DOHH2 (cell line): ENCODE measurements at regions not wholly inside any gene's neighbourhood (a gene's known extent, or its start where the extent isn't known, plus 50 kb on each side); places are given as distances from the start of the nearest gene placed in this dataset.

ENCODE experiments used
- H3F3A ChIP-seq: fragments of 200-600 bp; sonication (generic), shearing (Covaris generic); 2 replicates; pipeline ENCODE4 v1.6.0; 2016; ENCODE audit warnings: antibody characterized with exemption, mild to moderate bottlenecking; ENCODE audit not compliant: control insufficient read depth, insufficient read depth
- H3K27ac ChIP-seq: fragments of 200-600 bp; sonication (generic); 2 replicates; pipeline ENCODE4 v1.5.1; 2014; ENCODE audit warnings: low read depth, mild to moderate bottlenecking, low read length, moderate library complexity
- H3K27me3 ChIP-seq: fragments of 200-600 bp; sonication (generic); 2 replicates; pipeline ENCODE4 v1.6.1; 2014; ENCODE audit warnings: mild to moderate bottlenecking, low read length, mixed read lengths; ENCODE audit not compliant: control insufficient read depth
- H3K36me3 ChIP-seq: fragments of 200-600 bp; sonication (generic); 2 replicates; pipeline ENCODE4 v1.6.1; 2014; ENCODE audit warnings: mild to moderate bottlenecking, low read length, moderate library complexity, mixed read lengths; ENCODE audit not compliant: control insufficient read depth
- H3K4me1 ChIP-seq: fragments of 200-600 bp; sonication (generic); 2 replicates; pipeline ENCODE4 v1.6.1; 2014; ENCODE audit warnings: mild to moderate bottlenecking, low read length, mixed read lengths; ENCODE audit not compliant: control insufficient read depth
- H3K4me2 ChIP-seq: fragments of 200-600 bp; sonication (generic); 2 replicates; pipeline ENCODE4 v1.6.0; 2014; ENCODE audit warnings: mild to moderate bottlenecking, low read length, moderate library complexity
- H3K4me3 ChIP-seq: fragments of 200-600 bp; sonication (generic); 2 replicates; pipeline ENCODE4 v1.5.1; 2014; ENCODE audit warnings: mild to moderate bottlenecking, low read length, mixed read lengths
- H3K79me2 ChIP-seq: fragments of 200-600 bp; sonication (generic); 2 replicates; pipeline ENCODE4 v1.6.1; 2014; ENCODE audit warnings: mild to moderate bottlenecking, low read length, mixed read lengths; ENCODE audit not compliant: control insufficient read depth
- H3K9me2 ChIP-seq: fragments of 200-600 bp; sonication (generic); replicated peaks from 2 replicates; pipeline ENCODE4 v1.6.1; 2014; ENCODE audit warnings: mild to moderate bottlenecking, low read length, mixed read lengths; ENCODE audit not compliant: control insufficient read depth
- H3K9me3 ChIP-seq: fragments of 200-600 bp; sonication (generic); 2 replicates; pipeline ENCODE4 v1.6.1; 2014; ENCODE audit warnings: antibody characterized with exemption, low read length, mixed read lengths; ENCODE audit not compliant: control insufficient read depth, insufficient read depth
- H4K20me1 ChIP-seq: fragments of 200-600 bp; sonication (generic); 2 replicates; pipeline ENCODE4 v1.6.0; 2014; ENCODE audit warnings: low read depth, mild to moderate bottlenecking, antibody characterized with exemption, low read length, moderate library complexity; ENCODE audit not compliant: control insufficient read depth, insufficient read depth
- CTCF ChIP-seq: fragments of 200-600 bp; sonication (generic); IDR thresholded peaks from one replicate; pipeline ENCODE4 v1.5.1; 2014; ENCODE audit warnings: antibody characterized with exemption, mild to moderate bottlenecking, low read depth, low read length; ENCODE audit not compliant: poor library complexity, severe bottlenecking
- EZH2phosphoT487 ChIP-seq: fragments of 200-600 bp; sonication (generic); IDR thresholded peaks from 2 replicates; pipeline ENCODE4 v1.6.1; 2017; ENCODE audit warnings: borderline replicate concordance, mild to moderate bottlenecking, antibody characterized with exemption, low read length, moderate library complexity, mixed read lengths

GRCh38 chr12:91935296-91935695, 210.3 kb downstream of the BTG1 start:
- H3K9me2 ChIP-seq: no peaks in the 10 kb centered on the region

GRCh38 chr12:91931111-91931510, 214.5 kb downstream of the BTG1 start:
- H3K9me3 ChIP-seq: no peaks in the 10 kb centered on the region
- H4K20me1 ChIP-seq: no peaks in the 10 kb centered on the region
- H3K36me3 ChIP-seq: no peaks in the 10 kb centered on the region
- no peaks in the 10 kb centered on the region for H3F3A ChIP-seq
- no peak overlapping the region for H3K4me2 ChIP-seq
- no peak for TF ChIP-seq EZH2phosphoT487
- no peak overlapping the region for H3K4me3 ChIP-seq
- no peak overlapping the region for H3K27ac ChIP-seq
- H3K9me2 ChIP-seq: no peaks in the 10 kb centered on the region
- H3K27me3 ChIP-seq: no peaks in the 10 kb centered on the region
- H3K4me1 ChIP-seq: no peaks in the 10 kb centered on the region
- no peaks in the 10 kb centered on the region for H3K79me2 ChIP-seq

More at GRCh38 chr12:91935296-91935695, 210.3 kb downstream of the BTG1 start:
- Histone ChIP-seq H3K4me3 (no peak overlapping the region), H3F3A (no peaks in the 10 kb centered on the region), H3K36me3 (no peaks in the 10 kb centered on the region), H3K79me2 (no peaks in the 10 kb centered on the region), H3K4me2 (no peak overlapping the region), H3K4me1 (no peaks in the 10 kb centered on the region), H3K27me3 (no peaks in the 10 kb centered on the region), H4K20me1 (no peaks in the 10 kb centered on the region), H3K27ac (no peak overlapping the region), H3K9me3 (no peaks in the 10 kb centered on the region)
- no peak for TF ChIP-seq EZH2phosphoT487
- no peak for TF ChIP-seq CTCF

GRCh38 chr12:91928501-91928900, 217.1 kb downstream of the BTG1 start:
- H3K9me3 ChIP-seq: no peaks in the 10 kb centered on the region
- H3K9me2 ChIP-seq: no peaks in the 10 kb centered on the region
- H3K4me1 ChIP-seq: no peaks in the 10 kb centered on the region
- no peak overlapping the region for H3K4me3 ChIP-seq
- no peak overlapping the region for H3K4me2 ChIP-seq
- H4K20me1 ChIP-seq: no peaks in the 10 kb centered on the region
- no peaks in the 10 kb centered on the region for H3F3A ChIP-seq
- TF ChIP-seq EZH2phosphoT487: no peak
- no peak for TF ChIP-seq CTCF
- H3K36me3 ChIP-seq: no peaks in the 10 kb centered on the region
- H3K79me2 ChIP-seq: no peaks in the 10 kb centered on the region
- H3K27ac ChIP-seq: no peak overlapping the region
- no peaks in the 10 kb centered on the region for H3K27me3 ChIP-seq

- Histone ChIP-seq H3K4me2 (no peak overlapping the region), H3K79me2 (no peaks in the 10 kb centered on the region)
Observed at GRCh38 chr12:91926848-91927247, 218.8 kb downstream of the BTG1 start.

More at GRCh38 chr12:91926848-91927247, 218.8 kb downstream of the BTG1 start:
- no peak overlapping the region for H3K27ac ChIP-seq
- H4K20me1 ChIP-seq: no peaks in the 10 kb centered on the region
- TF ChIP-seq CTCF (no peak), EZH2phosphoT487 (no peak)
- H3K36me3 ChIP-seq: no peaks in the 10 kb centered on the region
- no peaks in the 10 kb centered on the region for H3K27me3 ChIP-seq
- H3K4me1 ChIP-seq: no peaks in the 10 kb centered on the region
- H3K9me2 ChIP-seq: no peaks in the 10 kb centered on the region
- no peaks in the 10 kb centered on the region for H3F3A ChIP-seq
- H3K4me3 ChIP-seq: no peak overlapping the region
- no peaks in the 10 kb centered on the region for H3K9me3 ChIP-seq
